ENCODE measurements at regions not wholly inside any gene's neighbourhood (a gene's known extent, or its start where the extent isn't known, plus 50 kb on each side); places are given as distances from the start of the nearest gene placed in this dataset.
A peak's percentile ranks its signal among the peaks of the same experiment; 100 is the strongest.

DNA sequence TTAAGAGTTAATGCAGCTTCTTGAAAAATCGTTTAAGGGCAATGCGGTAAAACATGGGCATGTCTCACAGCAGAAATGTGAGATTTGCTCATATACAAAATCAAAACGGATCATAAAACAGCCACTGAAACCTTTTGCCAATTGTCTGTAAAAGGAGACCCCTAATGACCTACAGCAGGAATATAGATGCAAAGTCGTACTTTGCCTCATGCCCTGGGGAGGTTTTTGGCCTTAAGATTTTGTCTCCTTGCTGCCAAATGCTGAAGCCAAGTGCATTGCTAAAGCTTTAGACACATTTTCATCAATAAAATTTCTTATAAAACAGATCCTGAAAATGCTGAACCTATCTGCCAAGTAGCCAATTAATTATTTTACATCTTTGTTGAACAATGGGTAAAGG is 226.9 kb downstream of the TGFB2 start:
- DNase-seq (no peak), ATAC-seq (replicated peaks in 1 of 2) (no peak)
- H3K27ac Mint-ChIP-seq, result no peak overlapping the region
- no peaks in the 10 kb centered on the region for H3K4me1 Mint-ChIP-seq (ENCODE audit: low read depth)
- H3K9me3 Mint-ChIP-seq, result peaks cover 0 to 3% of the 10 kb centered on the region in 2 donors
- H3K36me3 Mint-ChIP-seq (ENCODE audit: insufficient read depth in 2 of 2), result no peaks in the 10 kb centered on the region
- no peaks in the 10 kb centered on the region for H3K27me3 Mint-ChIP-seq (ENCODE audit: low read depth)
- no peak overlapping the region for H3K4me3 Mint-ChIP-seq

DNA sequence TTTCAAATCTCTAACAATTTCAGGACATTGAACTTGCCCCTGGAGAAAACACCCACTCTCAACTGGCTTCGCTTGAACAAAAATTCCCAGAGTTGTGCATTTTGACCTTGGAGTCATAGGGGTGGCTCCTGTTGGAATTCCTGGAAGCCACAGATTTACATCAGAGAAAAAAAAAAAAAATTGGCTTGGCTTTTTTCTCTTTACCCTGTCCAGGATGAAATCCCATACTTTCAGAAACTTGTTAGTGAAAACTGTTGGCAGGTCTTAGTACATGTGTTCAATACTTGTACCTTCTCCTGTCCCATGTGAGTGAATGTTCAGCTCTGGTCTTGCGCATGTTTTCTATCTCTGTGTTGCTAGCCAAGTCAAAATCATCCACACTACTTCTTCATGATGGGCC is 228.8 kb downstream of the TGFB2 start:
- DNase-seq (no peak), ATAC-seq (replicated peaks in 1 of 2) (no peak)
- Mint-ChIP-seq H3K27ac (no peak overlapping the region), H3K36me3 (ENCODE audit: insufficient read depth in 2 of 2) (no peaks in the 10 kb centered on the region), H3K4me3 (no peak overlapping the region), H3K9me3 (peaks cover 0 to 3% of the 10 kb centered on the region in 2 donors), H3K4me1 (ENCODE audit: low read depth) (no peaks in the 10 kb centered on the region), H3K27me3 (ENCODE audit: low read depth) (no peaks in the 10 kb centered on the region)

DNA sequence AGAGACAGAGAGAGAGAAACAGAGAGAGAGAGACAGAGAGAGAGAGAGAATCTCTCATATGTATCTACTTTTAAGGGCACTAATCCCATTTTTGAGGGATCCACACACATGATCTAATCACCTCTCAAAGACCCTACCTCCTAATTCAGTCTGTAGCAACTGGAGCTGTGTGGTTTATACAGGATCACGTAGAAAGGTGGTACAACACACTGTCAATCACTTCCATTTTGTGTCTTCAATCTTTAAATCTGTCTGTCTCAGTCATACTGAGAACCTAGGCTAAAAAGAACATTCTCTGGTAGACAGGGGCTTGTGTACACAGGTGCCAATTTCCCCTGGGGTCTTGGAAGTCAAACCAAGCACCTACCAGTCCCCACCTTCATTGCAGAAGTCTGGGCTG is 229.9 kb downstream of the TGFB2 start:
- peaks cover 0 to 4% of the 10 kb centered on the region in 2 donors for H3K9me3 Mint-ChIP-seq
- no peaks in the 10 kb centered on the region for H3K4me1 Mint-ChIP-seq (ENCODE audit: low read depth)
- DNase-seq (no peak), ATAC-seq (replicated peaks in 1 of 2) (no peak)
- H3K36me3 Mint-ChIP-seq (ENCODE audit: insufficient read depth in 2 of 2), result no peaks in the 10 kb centered on the region
- no peak overlapping the region for H3K27ac Mint-ChIP-seq
- H3K4me3 Mint-ChIP-seq, result no peak overlapping the region
- no peaks in the 10 kb centered on the region for H3K27me3 Mint-ChIP-seq (ENCODE audit: low read depth)

DNA sequence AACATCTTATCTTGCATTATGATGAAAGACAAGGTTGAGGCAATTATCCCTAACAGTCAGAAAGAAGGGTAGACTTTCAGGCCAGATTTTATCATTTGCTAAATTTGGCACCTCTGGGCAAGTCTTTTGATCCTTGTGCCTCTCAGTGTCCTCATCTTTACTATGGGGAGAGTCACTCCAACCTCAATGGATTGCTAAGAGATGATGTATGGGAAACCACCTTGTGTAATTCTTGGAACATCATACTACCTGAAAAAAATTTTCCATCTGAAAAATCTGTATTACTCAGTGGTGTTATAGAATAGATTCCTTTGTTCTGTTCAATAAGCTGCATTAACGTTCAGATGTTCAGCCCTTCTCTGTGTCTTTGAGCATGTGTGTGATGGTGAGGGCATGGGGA is 230.7 kb downstream of the TGFB2 start:
- Mint-ChIP-seq H3K27me3 (ENCODE audit: low read depth) (no peaks in the 10 kb centered on the region), H3K27ac (no peak overlapping the region), H3K36me3 (ENCODE audit: insufficient read depth in 2 of 2) (no peaks in the 10 kb centered on the region), H3K4me1 (ENCODE audit: low read depth) (no peaks in the 10 kb centered on the region), H3K9me3 (peaks cover 0 to 4% of the 10 kb centered on the region in 2 donors), H3K4me3 (no peak overlapping the region)
- ATAC-seq (replicated peaks in 1 of 2) (no peak), DNase-seq (no peak)

DNA sequence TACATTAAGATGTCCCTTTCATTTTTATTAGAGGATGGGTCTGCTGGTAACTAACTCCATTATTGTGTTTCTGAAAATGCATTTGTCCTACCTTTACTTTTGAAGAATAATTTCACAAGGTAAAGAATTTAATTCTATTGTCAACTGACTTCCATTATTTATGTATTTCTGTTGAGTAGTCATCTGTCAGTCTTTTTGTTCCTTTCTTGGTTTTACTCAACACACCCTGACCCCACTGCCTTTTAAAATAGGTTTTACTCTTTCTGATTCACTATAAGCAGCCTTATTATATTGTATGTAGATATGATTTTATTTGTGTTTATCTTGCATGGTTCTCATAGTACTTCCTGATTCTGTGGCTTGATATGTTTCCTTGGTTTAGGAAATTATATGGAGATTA is 237.5 kb downstream of the TGFB2 start:
- Mint-ChIP-seq H3K36me3 (ENCODE audit: insufficient read depth in 2 of 2) (peaks cover 0 to 3% of the 10 kb centered on the region in 2 donors), H3K4me1 (ENCODE audit: low read depth) (no peaks in the 10 kb centered on the region), H3K9me3 (peaks cover 3 to 5% of the 10 kb centered on the region in 2 donors), H3K27me3 (ENCODE audit: low read depth) (no peaks in the 10 kb centered on the region), H3K4me3 (no peak overlapping the region), H3K27ac (no peak overlapping the region)
- DNase-seq (no peak), ATAC-seq (replicated peaks in 1 of 2) (no peak)

DNA sequence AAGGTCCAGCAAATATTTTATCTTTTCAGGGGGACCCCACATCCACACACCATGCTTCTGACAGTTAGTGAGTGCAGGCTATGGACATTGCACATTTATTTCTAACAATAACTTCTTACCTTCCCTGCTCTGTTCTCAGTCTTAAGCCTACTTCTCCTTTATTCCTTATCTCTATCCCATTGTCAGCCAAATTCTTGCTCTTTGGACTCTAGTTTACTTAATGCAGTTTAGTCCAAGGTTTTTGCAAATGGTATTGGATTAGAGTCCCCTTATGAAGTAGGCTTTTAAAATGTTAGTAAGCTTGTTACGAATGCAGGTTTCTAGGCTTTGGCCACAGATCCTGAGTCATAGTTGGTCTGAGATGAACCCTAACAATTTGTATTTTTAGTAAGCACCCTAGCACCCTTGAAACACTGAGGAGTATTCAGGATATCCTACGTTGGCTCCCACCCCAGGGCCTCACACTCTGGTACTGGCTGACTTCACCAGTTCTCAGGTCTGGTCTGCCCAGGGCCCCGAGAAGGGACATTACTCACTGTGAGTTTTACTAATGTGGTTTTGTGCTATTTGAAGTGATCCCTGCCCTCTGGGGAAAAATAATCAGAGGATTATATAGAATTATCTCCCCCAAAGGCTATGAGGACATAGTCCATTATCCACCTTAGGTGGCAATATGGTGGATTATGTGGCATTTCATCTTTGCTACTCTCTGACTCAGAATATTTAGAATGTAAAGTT is 239.5 kb downstream of the TGFB2 start:
- no peak for DNase-seq
- Mint-ChIP-seq H3K36me3 (ENCODE audit: insufficient read depth in 2 of 2) (peaks cover 0 to 3% of the 10 kb centered on the region in 2 donors), H3K27me3 (ENCODE audit: low read depth) (no peaks in the 10 kb centered on the region), H3K4me3 (no peak overlapping the region), H3K4me1 (ENCODE audit: low read depth) (no peaks in the 10 kb centered on the region), H3K27ac (no peak overlapping the region), H3K9me3 (peaks cover 3 to 5% of the 10 kb centered on the region in 2 donors)
- no peak for ATAC-seq (replicated peaks in 1 of 2)

DNA sequence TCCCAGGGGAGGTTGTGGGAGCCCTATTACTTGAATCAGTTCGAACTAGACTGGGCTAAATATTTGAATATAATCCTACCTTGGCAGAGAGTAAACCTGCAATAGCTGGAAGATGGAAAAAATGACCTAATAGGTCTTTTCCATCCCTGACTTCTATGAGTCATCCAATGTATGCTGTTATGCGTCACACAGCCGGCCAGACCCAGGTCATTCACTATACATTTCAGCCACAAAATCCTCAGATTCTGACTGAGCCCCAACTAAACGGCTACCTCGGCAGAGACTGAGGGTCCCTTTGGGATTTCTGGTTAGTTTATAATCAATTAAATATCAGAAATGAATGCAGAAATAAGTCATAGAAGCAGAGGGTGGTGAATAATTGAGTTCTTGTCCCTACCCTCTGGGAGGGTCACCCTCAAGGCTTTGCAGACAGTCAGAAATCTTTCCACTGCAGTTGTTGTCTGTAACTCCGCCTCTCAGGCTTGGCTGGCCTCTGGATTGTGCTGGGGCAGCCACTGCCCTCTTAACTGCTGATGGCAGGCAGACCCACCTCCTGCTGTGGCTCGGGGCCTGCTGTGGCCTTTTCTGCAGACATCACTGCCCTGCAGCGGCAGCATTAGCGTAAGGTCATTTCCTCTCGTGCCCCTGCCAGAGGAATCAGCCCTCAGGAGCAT is 240.5 kb downstream of the TGFB2 start:
- H3K36me3 Mint-ChIP-seq (ENCODE audit: insufficient read depth in 2 of 2), result peaks cover 0 to 3% of the 10 kb centered on the region in 2 donors
- H3K4me3 Mint-ChIP-seq, result no peak overlapping the region
- no peak for ATAC-seq (replicated peaks in 1 of 2)
- H3K9me3 Mint-ChIP-seq, result peaks cover 3 to 4% of the 10 kb centered on the region in 2 donors
- DNase-seq, result no peak
- no peaks in the 10 kb centered on the region for H3K4me1 Mint-ChIP-seq (ENCODE audit: low read depth)
- no peak overlapping the region for H3K27ac Mint-ChIP-seq
- no peaks in the 10 kb centered on the region for H3K27me3 Mint-ChIP-seq (ENCODE audit: low read depth)

DNA sequence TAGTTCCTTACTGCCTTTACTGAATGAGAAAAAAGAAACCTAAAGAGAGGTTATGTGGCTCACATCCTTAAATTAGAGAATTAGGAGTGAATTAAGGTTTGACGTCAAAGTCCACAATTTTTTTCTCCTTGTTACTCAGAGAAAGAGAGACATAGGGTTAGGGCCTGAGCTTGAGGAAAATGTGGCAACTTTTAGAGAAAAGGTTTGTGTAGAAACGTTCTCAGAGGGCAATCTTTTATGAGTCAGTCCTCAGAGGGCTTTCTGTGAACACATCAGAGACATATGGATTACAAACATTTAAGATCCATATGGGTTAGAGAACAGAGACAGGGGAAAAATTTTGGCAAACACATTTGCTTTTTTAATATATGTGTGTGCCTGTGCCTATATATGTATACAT is 242.8 kb downstream of the TGFB2 start:
- no peak for DNase-seq
- H3K36me3 Mint-ChIP-seq (ENCODE audit: insufficient read depth in 2 of 2), result peaks cover 0 to 3% of the 10 kb centered on the region in 2 donors
- no peaks in the 10 kb centered on the region for H3K4me1 Mint-ChIP-seq (ENCODE audit: low read depth)
- H3K9me3 Mint-ChIP-seq, result peaks cover 3 to 4% of the 10 kb centered on the region in 2 donors
- ATAC-seq (replicated peaks in 1 of 2), result no peak
- no peaks in the 10 kb centered on the region for H3K27me3 Mint-ChIP-seq (ENCODE audit: low read depth)
- no peak overlapping the region for H3K4me3 Mint-ChIP-seq
- H3K27ac Mint-ChIP-seq, result no peak overlapping the region

DNA sequence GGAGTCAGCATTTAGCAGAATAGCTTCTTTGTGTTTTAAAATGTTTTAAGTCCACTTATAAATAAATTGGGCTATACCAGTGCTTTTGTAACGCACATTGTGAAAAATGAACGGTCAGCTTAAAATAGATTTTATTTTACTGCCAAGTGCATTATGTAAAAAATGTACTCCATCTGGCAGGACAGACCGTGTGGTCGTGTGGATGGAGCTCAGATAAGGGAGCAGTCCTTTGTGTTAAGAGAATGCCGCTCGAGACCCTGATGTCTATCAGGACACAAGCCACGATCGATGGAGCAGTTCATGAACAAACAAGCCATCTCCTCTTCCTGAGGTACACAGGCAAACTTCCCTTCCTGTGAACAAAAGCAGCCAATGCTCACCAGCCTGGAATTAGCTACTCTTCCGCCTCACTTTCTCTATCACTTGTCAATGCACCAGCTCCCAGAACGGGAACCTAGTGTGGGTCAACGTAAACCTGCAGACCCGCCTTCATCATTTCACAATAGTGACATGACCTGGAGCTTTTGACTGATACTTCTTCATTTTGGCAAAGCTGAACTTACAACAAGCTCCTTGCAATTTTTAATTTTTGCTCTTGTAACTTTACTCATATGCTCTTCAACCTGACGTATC is 243.5 kb downstream of the TGFB2 start:
- H3K27me3 Mint-ChIP-seq (ENCODE audit: low read depth), result no peaks in the 10 kb centered on the region
- peaks cover 0 to 2% of the 10 kb centered on the region in 2 donors for H3K36me3 Mint-ChIP-seq (ENCODE audit: insufficient read depth in 2 of 2)
- no peak for ATAC-seq (replicated peaks in 1 of 2)
- H3K9me3 Mint-ChIP-seq, result peaks cover 1 to 4% of the 10 kb centered on the region in 2 donors
- DNase-seq, result no peak
- no peaks in the 10 kb centered on the region for H3K4me1 Mint-ChIP-seq (ENCODE audit: low read depth)
- no peak overlapping the region for H3K27ac Mint-ChIP-seq
- H3K4me3 Mint-ChIP-seq, result no peak overlapping the region

DNA sequence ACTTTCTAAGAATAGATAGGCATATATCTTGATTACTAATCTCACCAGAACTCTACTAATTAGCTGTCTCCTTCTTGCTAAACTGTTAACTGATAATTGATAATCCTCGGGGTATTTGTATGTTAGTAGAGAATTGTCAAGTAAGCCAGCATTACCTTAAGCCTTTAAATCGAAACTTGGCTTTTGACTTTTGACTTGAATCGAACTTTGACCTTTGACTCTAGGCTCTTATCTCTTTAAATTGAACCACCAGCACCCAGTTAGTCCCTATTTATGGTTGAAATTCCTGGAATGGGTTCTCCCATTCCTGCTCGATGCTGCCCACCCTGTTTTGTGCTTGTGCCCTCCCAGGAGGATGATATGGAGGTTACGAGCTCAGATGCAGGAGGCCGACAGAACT is 244.4 kb downstream of the TGFB2 start:
- no peak for ATAC-seq (replicated peaks in 1 of 2)
- no peaks in the 10 kb centered on the region for H3K36me3 Mint-ChIP-seq (ENCODE audit: insufficient read depth in 2 of 2)
- no peaks in the 10 kb centered on the region for H3K4me1 Mint-ChIP-seq (ENCODE audit: low read depth)
- peaks cover 2 to 3% of the 10 kb centered on the region in 2 donors for H3K9me3 Mint-ChIP-seq
- H3K27ac Mint-ChIP-seq, result no peak overlapping the region
- H3K4me3 Mint-ChIP-seq, result no peak overlapping the region
- no peaks in the 10 kb centered on the region for H3K27me3 Mint-ChIP-seq (ENCODE audit: low read depth)
- DNase-seq, result no peak

DNA sequence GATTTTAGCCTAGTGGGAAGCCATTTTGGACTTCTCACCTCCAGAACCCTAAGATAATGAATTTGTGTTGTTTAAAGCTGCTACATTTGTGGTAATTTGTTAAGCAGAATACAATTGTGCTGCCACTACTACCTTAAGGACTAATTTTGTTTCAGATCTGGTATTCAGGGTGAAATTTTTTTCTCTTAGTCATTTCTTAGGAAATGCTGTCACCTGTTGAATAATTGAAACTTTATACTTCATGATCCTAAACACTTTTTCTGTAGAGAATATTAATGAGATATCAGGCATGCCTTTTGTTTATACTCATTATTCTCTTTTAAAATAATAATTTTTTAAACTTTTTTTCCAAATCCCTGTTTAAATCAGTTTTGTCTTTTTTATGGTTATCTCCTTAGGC is 246.8 kb downstream of the TGFB2 start:
- H3K9me3 Mint-ChIP-seq, result peaks cover 2 to 3% of the 10 kb centered on the region in 2 donors
- no peak for ATAC-seq (replicated peaks in 1 of 2)
- no peak for DNase-seq
- no peaks in the 10 kb centered on the region for H3K4me1 Mint-ChIP-seq (ENCODE audit: low read depth)
- H3K36me3 Mint-ChIP-seq (ENCODE audit: insufficient read depth in 2 of 2), result no peaks in the 10 kb centered on the region
- no peak overlapping the region for H3K27ac Mint-ChIP-seq
- H3K27me3 Mint-ChIP-seq (ENCODE audit: low read depth), result no peaks in the 10 kb centered on the region
- H3K4me3 Mint-ChIP-seq, result no peak overlapping the region

DNA sequence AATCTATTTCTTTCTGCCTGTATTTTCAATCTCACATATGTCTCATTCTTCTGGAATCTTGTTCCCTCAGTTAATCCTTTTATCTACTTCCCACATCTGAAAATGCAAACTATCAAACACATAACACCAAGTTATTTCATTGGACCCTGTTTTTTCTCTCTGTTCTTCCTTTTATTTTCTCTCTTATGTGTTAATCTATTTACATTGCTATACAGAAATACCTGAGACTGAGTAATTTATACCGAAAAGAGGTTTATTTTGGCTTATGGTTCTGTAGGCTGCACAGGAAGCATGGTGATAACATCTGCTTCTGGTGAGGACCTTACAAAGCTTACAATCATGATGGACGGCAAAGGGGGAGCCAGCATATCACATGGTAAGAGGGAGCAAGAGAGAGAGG is 247.6 kb downstream of the TGFB2 start:
- H3K27me3 Mint-ChIP-seq (ENCODE audit: low read depth), result no peaks in the 10 kb centered on the region
- no peak overlapping the region for H3K27ac Mint-ChIP-seq

DNA sequence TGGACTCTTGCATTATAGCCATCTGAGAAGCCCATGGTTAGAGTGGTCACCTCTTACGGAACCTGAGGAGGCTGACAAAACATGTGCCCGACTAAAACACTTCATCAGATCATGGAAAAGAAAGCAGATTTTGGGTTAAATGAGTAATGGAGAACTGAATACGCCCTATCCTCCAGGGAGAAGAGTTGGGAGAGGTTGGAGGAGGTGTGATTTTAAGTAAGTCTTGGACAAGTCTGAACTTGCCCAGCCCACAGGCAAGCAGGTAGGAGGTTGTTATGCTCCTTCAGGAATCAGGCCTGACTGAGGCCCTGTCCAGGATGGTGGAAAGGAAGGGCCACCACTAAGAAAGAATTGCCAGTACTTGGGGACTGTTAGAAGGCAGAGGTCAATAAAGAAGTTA is 255.8 kb downstream of the TGFB2 start:
- H3K4me3 Mint-ChIP-seq, result no peak overlapping the region
- peaks cover 0 to 2% of the 10 kb centered on the region in 2 donors for H3K9me3 Mint-ChIP-seq
- no peak for ATAC-seq (replicated peaks in 1 of 2)
- DNase-seq, result no peak
- no peaks in the 10 kb centered on the region for H3K4me1 Mint-ChIP-seq (ENCODE audit: low read depth)
- peak overlapping the region; percentile 30 for H3K27ac Mint-ChIP-seq
- no peaks in the 10 kb centered on the region for H3K27me3 Mint-ChIP-seq (ENCODE audit: low read depth)
- H3K36me3 Mint-ChIP-seq (ENCODE audit: insufficient read depth in 2 of 2), result no peaks in the 10 kb centered on the region

More for the DNA sequence above, 247.6 kb downstream of the TGFB2 start:
- ATAC-seq (replicated peaks in 1 of 2), result no peak
- H3K4me3 Mint-ChIP-seq, result no peak overlapping the region
- H3K9me3 Mint-ChIP-seq, result peaks cover 1 to 2% of the 10 kb centered on the region in 2 donors
- no peaks in the 10 kb centered on the region for H3K36me3 Mint-ChIP-seq (ENCODE audit: insufficient read depth in 2 of 2)
- no peak for DNase-seq
- no peaks in the 10 kb centered on the region for H3K4me1 Mint-ChIP-seq (ENCODE audit: low read depth)

Measured in activated T-cell treated with anti-CD3 and anti-CD28 coated beads, Interleukin-2, amount 50 U/mL, for 72 hours (primary cell).